ENCODE measurements at regions not wholly inside any gene's neighbourhood (a gene's known extent, or its start where the extent isn't known, plus 50 kb on each side); places are given as distances from the start of the nearest gene placed in this dataset.

GRCh38 chrY:19053806-19054205, 280.3 kb upstream of the HSFY2 start:
- no peak for TF ChIP-seq CTCF (IDR thresholded peaks at IDR 0.05; ENCODE audit: extremely low read depth, missing control alignments)
- DNase-seq (ENCODE audit: low spot score), result no peak

DNA sequence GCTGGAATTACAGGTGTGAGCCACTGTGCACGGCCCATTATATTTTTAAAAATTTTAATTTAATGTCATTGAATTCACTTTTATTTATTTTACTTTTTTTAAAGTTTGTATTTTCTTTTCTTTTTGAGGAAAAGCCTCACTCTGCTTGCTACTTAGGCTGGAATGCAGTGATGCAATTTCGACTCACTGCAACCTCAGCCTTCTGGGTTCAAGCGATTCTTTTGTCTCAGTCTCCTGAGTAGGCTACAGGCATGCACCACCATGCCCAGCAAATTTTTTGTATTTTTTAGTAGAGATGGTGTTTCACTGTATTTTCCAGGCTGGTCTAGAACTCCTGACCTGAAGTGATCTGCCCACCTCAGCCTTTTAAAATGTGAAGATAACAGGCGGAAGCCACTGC, 277.5 kb upstream of the HSFY2 start:
- TF ChIP-seq CTCF (IDR thresholded peaks at IDR 0.05; ENCODE audit: extremely low read depth, missing control alignments), result no peak
- no peak for DNase-seq (ENCODE audit: low spot score)

GRCh38 chrY:19042984-19043442, 269.5 kb upstream of the HSFY2 start:
- TF ChIP-seq CTCF (IDR thresholded peaks at IDR 0.05; ENCODE audit: extremely low read depth, missing control alignments), result no peak
- DNase-seq (ENCODE audit: low spot score), result no peak

- DNase-seq (ENCODE audit: low spot score), result no peak
- no peak for TF ChIP-seq CTCF (IDR thresholded peaks at IDR 0.05; ENCODE audit: extremely low read depth, missing control alignments)
These were observed 268.9 kb upstream of the HSFY2 start for GRCh38 chrY:19042306-19042958.

DNA sequence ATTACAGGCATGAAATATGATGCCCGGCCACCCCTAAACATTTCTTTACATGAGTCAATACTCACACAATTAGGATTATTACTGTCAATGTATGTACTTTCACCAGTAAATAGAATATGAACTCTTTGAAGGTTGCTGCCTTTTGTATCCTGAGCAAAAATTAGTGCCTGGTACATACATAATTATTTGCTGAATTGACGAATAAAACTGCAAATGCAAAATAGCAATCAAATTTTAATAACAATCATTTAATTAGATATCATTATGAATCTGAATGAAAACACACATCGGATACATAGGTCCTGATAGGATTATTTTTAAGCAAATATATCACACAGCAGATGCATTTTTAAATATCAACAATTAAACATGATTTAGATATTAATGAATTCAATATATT, 253.1 kb upstream of the HSFY2 start:
- TF ChIP-seq CTCF (IDR thresholded peaks at IDR 0.05; ENCODE audit: extremely low read depth, missing control alignments), result no peak
- no peak for DNase-seq (ENCODE audit: low spot score)

GRCh38 chrY:19023934-19024333, 250.4 kb upstream of the HSFY2 start:
- DNase-seq (ENCODE audit: low spot score), result no peak
- no peak for TF ChIP-seq CTCF (IDR thresholded peaks at IDR 0.05; ENCODE audit: extremely low read depth, missing control alignments)

DNA sequence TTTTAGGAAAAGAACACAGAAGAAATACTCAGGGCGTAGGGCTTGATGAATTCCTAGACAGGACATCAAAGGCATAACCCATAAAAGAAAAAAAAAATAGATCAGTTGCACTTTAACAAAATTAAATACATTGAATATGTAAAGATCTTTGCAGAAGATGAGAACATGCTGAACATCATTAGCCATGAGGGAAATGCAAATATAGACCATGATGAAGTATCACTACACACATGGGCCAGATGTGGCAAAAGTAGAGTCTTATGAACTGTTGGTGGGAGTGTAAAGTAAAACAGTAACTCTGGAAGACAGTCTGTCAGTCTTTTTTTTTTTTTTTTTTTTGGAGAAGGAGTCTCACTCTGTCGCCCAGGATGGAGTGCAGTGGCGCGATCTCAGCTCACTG, 246.7 kb upstream of the HSFY2 start:
- TF ChIP-seq CTCF (IDR thresholded peaks at IDR 0.05; ENCODE audit: extremely low read depth, missing control alignments), result no peak
- no peak for DNase-seq (ENCODE audit: low spot score)

Measured in GM20000 (cell line).